HG03196 (cell line): ENCODE measurements at regions not wholly inside any gene's neighbourhood (a gene's known extent, or its start where the extent isn't known, plus 50 kb on each side); places are given as distances from the start of the nearest gene placed in this dataset.

Source experiments
- ATAC-seq: cut with Tn5 transposase; IDR thresholded peaks from one replicate; pipeline ENCODE4 v1.9.1; 2021; ENCODE audit not compliant: unreplicated experiment

- ATAC-seq, result no peak
Measured at GRCh38 chr15:61545763-61546162, 316.7 kb upstream of the RORA start.

GRCh38 chr15:61541516-61541915 is 312.4 kb upstream of the RORA start:
- no peak for ATAC-seq

- ATAC-seq, result no peak
Measured at GRCh38 chr15:61537337-61537736, 308.2 kb upstream of the RORA start.

- ATAC-seq, result no peak
Measured at GRCh38 chr15:61534986-61535385, 305.9 kb upstream of the RORA start.

GRCh38 chr15:61530769-61531168 is 301.7 kb upstream of the RORA start:
- ATAC-seq, result no peak

GRCh38 chr15:61528581-61528910 is 299.4 kb upstream of the RORA start:
- no peak for ATAC-seq

- ATAC-seq, result no peak
Measured at GRCh38 chr15:61527836-61528580, 298.9 kb upstream of the RORA start.

- no peak for ATAC-seq
Measured at GRCh38 chr15:61524545-61524944, 295.4 kb upstream of the RORA start.

GRCh38 chr15:61524086-61524485 is 295.0 kb upstream of the RORA start:
- ATAC-seq, result no peak

- ATAC-seq, result no peak
Measured at GRCh38 chr15:61522411-61522810, 293.3 kb upstream of the RORA start.

GRCh38 chr15:61521953-61522352 is 292.9 kb upstream of the RORA start:
- ATAC-seq, result no peak

GRCh38 chr15:61519296-61519695 is 290.2 kb upstream of the RORA start:
- no peak for ATAC-seq

- no peak for ATAC-seq
Measured at GRCh38 chr15:61518191-61518950, 289.3 kb upstream of the RORA start.

GRCh38 chr15:61517776-61518175 is 288.7 kb upstream of the RORA start:
- no peak for ATAC-seq

- ATAC-seq, result no peak
Measured at GRCh38 chr15:61517335-61517734, 288.2 kb upstream of the RORA start.

- ATAC-seq, result no peak
Measured at GRCh38 chr15:61511756-61512155, 282.7 kb upstream of the RORA start.

GRCh38 chr15:61511089-61511488 is 282.0 kb upstream of the RORA start:
- no peak for ATAC-seq

GRCh38 chr15:61509327-61509840 is 280.3 kb upstream of the RORA start:
- no peak for ATAC-seq

- no peak for ATAC-seq
Measured at GRCh38 chr15:61503383-61503969, 274.4 kb upstream of the RORA start.

GRCh38 chr15:61501815-61502389 is 272.8 kb upstream of the RORA start:
- ATAC-seq, result no peak

GRCh38 chr15:61500951-61501620 is 272.0 kb upstream of the RORA start:
- no peak for ATAC-seq
